GM18507 (cell line): ENCODE measurements at regions not wholly inside any gene's neighbourhood (a gene's known extent, or its start where the extent isn't known, plus 50 kb on each side); places are given as distances from the start of the nearest gene placed in this dataset.
"Not testable (repeated sequence)": the region's sequence is repeated elsewhere in the genome, so short reads cannot be mapped to it uniquely, and the experiment has no call there.

Experiments used
- DNase-seq: peaks from one replicate; pipeline ENCODE4 v3.0.0; 2011; ENCODE audit warnings: low read depth; ENCODE audit not compliant: insufficient read length; ENCODE audit errors: extremely low spot score
- FAIRE-seq: peaks from 2 replicates; lab custom pipeline; 2011; peaks lifted over from hg19 to GRCh38; lab: Jason Lieb, UNC

GRCh38 chr1:147348592-147348991, 106.1 kb downstream of the CHD1L start:
- DNase-seq, FAIRE-seq: not testable (repeated sequence)

- no peak for DNase-seq
- no peak for FAIRE-seq
Measured at GRCh38 chr1:147349533-147349932, 107.0 kb downstream of the CHD1L start.

GRCh38 chr1:147351140-147351835, 108.8 kb downstream of the CHD1L start:
- no peak for FAIRE-seq
- no peak for DNase-seq

GRCh38 chr1:147377263-147378246, 135.1 kb downstream of the CHD1L start:
- FAIRE-seq (no peak), DNase-seq (no peak)

GRCh38 chr1:147379889-147380288, 137.4 kb downstream of the CHD1L start:
- FAIRE-seq, result no peak

GRCh38 chr1:147384804-147385203, 142.3 kb downstream of the CHD1L start:
- FAIRE-seq (no peak), DNase-seq (no peak)

More at GRCh38 chr1:147379889-147380288, 137.4 kb downstream of the CHD1L start:
- no peak for DNase-seq

- DNase-seq, result no peak
- FAIRE-seq, result no peak
Measured at GRCh38 chr1:147388969-147389368, 146.5 kb downstream of the CHD1L start.

GRCh38 chr1:147389532-147390184, 147.2 kb downstream of the CHD1L start:
- FAIRE-seq, result peak; percentile 80
- peak; percentile 4 for DNase-seq

GRCh38 chr1:147390185-147390542, 147.7 kb downstream of the CHD1L start:
- FAIRE-seq, result no peak
- no peak for DNase-seq

- DNase-seq, result no peak
Measured at GRCh38 chr1:147391114-147391513, 148.6 kb downstream of the CHD1L start.

GRCh38 chr1:147402326-147403045, 138.8 kb upstream of the BCL9 start:
- DNase-seq, FAIRE-seq: not testable (repeated sequence)

More at GRCh38 chr1:147391114-147391513, 148.6 kb downstream of the CHD1L start:
- FAIRE-seq, result no peak

GRCh38 chr1:147404344-147404743, 137.0 kb upstream of the BCL9 start:
- DNase-seq, FAIRE-seq: not testable (repeated sequence)

GRCh38 chr1:147409886-147410285, 131.4 kb upstream of the BCL9 start:
- DNase-seq (no peak), FAIRE-seq (no peak)

GRCh38 chr1:147413110-147413605, 128.1 kb upstream of the BCL9 start:
- DNase-seq (no peak), FAIRE-seq (no peak)

GRCh38 chr1:147414505-147415163, 126.7 kb upstream of the BCL9 start:
- DNase-seq (no peak), FAIRE-seq (no peak)

GRCh38 chr1:147417024-147417423, 124.3 kb upstream of the BCL9 start:
- DNase-seq, result no peak
- FAIRE-seq, result no peak

- FAIRE-seq, DNase-seq: not testable (repeated sequence)
Measured at GRCh38 chr1:147423100-147423827, 118.0 kb upstream of the BCL9 start.

- DNase-seq (no peak), FAIRE-seq (no peak)
Measured at GRCh38 chr1:147434921-147435320, 106.4 kb upstream of the BCL9 start.
